HL-60/S4 (cell line): ENCODE measurements at regions not wholly inside any gene's neighbourhood (a gene's known extent, or its start where the extent isn't known, plus 50 kb on each side); places are given as distances from the start of the nearest gene placed in this dataset.

Experiments
- in situ Hi-C: fragments of 300-500 bp; cut with MboI; formaldehyde crosslinking; loops from 2 replicates; pipeline ENCODE4 v1.14.3; 2022; ENCODE audit warnings: low sequenced_read_pairs

DNA sequence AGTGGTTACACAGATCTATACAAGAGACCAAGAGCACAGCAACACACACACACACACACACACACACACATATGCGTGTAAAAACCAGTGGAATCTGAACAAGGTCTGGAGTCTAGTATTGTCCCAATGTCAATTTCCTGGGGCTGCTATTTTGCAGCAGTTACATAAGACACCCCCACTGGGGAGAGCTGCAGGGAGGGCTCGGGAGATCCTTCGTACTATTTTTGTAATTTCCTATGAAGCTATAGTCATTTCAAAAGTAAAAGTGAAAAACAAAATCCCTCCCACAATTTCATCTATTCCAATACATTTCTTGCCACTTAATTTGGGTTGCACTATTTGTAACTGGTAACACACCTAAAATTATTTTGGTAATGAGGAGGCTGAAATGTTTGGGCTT lies 68.5 kb downstream of the C16orf95 start:
- in situ Hi-C loops: no loop called here

GRCh38 chr16:87249425-87249824 lies 67.8 kb downstream of the C16orf95 start:
- in situ Hi-C loops: no loop called here

- in situ Hi-C loops: no loop called here
These were observed 66.7 kb downstream of the C16orf95 start for GRCh38 chr16:87250431-87250960.

GRCh38 chr16:87252269-87252970 lies 64.8 kb downstream of the C16orf95 start:
- in situ Hi-C loops: no loop called here
